HFF-Myc (cell line): ENCODE measurements at regions not wholly inside any gene's neighbourhood (a gene's known extent, or its start where the extent isn't known, plus 50 kb on each side); places are given as distances from the start of the nearest gene placed in this dataset.

ENCODE experiments used
- DNase-seq: peaks from one replicate; pipeline ENCODE4 v3.0.0-alpha.2; 2011; ENCODE audit warnings: low read depth; ENCODE audit errors: extremely low read depth
- H3K4me3 ChIP-seq: replicated peaks from 2 replicates; pipeline ENCODE4 v1.5.1; 2011; ENCODE audit warnings: low read depth, mild to moderate bottlenecking, control low read depth, low read length
- TF ChIP-seq, protein P1 (sequence below): IDR thresholded peaks from 2 replicates; pipeline ENCODE4 v1.5.1; 2012; ENCODE audit warnings: mild to moderate bottlenecking, low read depth, low read length, control low read depth; ENCODE audit errors: missing control alignments

DNA sequence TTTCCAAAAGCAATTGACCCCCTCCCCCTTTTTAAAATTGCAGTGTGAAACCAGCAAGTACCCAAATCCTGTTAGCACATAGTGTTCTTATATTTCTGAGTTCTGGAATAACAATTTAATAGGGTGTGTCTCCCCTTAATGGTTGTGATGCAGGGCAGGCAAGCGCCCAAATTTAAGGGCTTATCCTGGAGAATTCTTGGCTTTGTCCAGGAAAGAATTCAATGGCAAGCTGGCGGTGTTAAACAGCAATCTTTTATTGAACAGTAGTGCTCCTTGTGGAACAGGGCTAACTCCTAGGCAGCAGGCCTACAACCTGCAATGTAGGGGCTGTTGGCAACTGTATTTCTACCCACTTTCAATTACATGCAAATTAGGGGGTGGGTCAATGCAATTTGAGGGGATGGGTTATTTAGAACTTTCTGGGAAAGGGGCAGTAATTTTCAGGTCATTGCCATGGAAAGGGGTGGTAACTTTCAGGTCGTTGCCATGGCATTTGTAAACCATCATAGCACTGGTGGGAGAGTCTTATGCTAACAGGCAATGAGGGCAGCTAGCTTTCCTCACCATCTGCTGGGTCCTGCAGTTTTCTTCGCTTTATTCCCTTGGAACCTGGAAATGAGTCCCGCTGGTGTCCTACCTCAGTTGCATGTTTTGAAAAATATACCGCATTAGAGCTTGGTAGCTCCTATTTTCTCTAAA, 149.0 kb upstream of the KCTD1 start:
- no peak for DNase-seq
- no peak overlapping the region for H3K4me3 ChIP-seq
- TF ChIP-seq, protein P1, sequence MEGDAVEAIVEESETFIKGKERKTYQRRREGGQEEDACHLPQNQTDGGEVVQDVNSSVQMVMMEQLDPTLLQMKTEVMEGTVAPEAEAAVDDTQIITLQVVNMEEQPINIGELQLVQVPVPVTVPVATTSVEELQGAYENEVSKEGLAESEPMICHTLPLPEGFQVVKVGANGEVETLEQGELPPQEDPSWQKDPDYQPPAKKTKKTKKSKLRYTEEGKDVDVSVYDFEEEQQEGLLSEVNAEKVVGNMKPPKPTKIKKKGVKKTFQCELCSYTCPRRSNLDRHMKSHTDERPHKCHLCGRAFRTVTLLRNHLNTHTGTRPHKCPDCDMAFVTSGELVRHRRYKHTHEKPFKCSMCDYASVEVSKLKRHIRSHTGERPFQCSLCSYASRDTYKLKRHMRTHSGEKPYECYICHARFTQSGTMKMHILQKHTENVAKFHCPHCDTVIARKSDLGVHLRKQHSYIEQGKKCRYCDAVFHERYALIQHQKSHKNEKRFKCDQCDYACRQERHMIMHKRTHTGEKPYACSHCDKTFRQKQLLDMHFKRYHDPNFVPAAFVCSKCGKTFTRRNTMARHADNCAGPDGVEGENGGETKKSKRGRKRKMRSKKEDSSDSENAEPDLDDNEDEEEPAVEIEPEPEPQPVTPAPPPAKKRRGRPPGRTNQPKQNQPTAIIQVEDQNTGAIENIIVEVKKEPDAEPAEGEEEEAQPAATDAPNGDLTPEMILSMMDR, result no peak

DNA sequence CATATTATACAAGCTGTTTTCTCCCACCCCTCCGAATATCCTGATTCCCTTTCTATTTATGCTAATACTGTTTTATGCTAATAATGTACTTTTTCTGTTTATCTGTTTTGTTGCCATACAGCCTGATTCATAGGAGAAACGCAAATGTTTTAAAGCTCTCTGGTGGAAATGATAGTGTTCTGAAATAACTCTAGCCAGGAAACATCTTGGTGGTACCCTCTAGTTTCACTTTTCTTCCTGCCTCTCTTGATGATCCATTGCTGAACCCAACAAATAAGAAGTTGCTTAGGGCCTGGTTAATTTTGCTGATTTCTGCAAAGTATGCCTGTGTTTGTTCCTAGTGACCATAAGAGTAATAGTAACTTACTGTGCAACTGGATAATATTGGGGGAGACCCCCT, 148.4 kb upstream of the KCTD1 start:
- TF ChIP-seq, protein P1, result no peak
- H3K4me3 ChIP-seq, result no peak overlapping the region
- no peak for DNase-seq

DNA sequence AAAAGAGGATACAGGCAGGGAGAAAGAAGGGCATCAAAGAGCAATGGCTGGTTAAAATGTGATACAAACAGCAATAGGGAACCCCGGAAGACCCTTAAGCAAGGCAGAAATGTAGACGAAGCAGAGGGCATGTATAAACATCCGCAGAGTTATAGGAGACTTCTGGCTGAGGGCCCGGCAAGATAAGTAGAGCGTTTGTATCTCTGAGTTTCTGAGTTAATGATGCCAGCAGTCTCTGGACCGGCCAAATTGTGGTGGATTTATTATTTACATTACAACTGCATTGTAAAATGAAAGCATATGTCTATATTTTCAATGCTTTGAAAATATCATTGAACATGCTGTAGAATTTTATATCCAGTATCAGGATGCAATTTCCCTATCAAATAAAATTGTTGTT, 148.0 kb upstream of the KCTD1 start:
- no peak for DNase-seq
- TF ChIP-seq, protein P1, result no peak
- H3K4me3 ChIP-seq, result no peak overlapping the region

DNA sequence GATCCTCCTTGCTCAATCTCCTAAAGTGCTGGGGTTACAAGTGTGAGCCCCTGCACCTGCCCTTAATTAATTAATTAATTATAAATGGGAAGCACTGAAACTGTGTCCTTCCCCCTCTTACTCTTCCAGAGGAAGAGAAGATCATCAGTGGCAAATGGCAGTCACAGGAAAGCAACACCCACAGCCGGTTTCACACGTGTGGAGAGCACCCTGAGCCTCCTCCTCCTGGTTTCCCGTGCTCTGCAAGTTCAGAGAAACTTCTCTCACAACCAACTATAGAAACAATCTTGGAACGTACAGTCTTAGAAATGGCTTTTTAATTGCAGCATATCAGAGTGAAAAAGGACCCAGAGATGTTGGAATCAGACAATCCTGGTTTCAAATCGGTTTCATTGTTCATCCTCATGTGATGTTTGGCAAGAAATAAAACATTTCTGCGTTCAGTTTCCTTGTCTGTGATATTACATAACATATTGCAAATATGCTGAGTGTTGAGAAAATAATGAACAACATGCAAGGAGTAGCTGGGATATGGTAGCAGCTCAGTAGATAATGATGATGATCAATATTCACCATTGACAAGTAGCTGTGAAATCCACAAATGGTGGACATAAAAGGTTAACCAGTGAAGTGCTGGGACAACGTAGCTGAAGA, 141.0 kb upstream of the KCTD1 start:
- no peak overlapping the region for H3K4me3 ChIP-seq
- TF ChIP-seq, protein P1, result no peak
- no peak for DNase-seq

DNA sequence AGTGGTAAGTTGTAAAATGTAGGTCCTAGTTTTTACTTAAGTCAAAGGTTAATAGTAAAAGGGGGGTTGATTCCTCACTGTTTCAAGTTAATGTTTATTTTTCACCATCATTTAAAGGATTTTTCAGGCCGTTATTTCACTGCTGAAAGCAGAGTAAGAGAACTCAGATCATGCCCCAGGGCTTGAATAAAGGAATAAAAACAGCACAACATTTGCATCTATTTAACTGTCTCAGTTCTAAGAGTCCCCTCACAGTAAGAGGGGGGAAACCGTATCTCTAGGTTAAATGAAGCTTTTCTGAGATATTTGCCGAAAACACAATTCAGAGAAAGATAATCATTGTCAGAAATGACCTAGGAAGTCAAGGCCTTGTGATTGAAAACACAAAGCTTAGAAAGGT, 138.2 kb upstream of the KCTD1 start:
- no peak overlapping the region for H3K4me3 ChIP-seq
- TF ChIP-seq, protein P1, result no peak
- DNase-seq, result no peak

DNA sequence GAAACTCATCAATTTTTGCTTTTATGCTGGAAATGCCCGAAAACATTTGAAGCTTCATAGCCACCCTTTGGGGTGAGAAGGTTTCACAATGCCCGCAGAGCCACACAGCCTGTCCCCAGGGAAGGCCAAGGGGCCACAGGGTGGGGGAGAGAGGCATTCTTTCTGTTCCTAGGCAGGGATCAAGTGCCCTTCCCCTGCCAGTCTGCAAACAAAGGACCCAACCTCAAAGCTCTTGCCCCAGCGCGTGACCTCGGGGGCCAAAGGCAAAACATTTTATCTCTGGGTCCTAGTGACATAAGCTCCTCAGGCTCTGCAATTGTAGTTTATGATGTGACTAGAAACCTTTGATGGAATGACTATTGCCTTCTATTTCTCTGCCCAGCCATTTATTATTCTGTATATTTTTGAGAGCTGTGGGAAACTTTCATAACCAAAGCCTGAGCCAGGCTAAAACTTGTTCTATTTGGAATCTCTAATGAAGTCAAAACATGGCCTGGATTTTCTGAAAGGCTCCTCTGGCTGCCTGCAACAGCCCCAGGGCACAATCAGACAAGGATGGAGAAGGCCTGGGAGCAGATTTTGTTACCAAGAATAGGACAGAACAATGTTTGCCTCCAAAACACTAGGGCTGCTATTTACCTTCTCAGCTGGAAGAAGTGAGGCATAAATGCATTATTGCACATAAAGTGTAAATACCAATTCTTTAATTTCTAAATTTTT, 137.2 kb upstream of the KCTD1 start:
- TF ChIP-seq, protein P1, result no peak
- H3K4me3 ChIP-seq, result no peak overlapping the region
- no peak for DNase-seq
